Spleen (tissue), 11 donors: ENCODE measurements at regions not wholly inside any gene's neighbourhood (a gene's known extent, or its start where the extent isn't known, plus 50 kb on each side); places are given as distances from the start of the nearest gene placed in this dataset.
"Not testable (repeated sequence)": the region's sequence is repeated elsewhere in the genome, so short reads cannot be mapped to it uniquely, and the experiment has no call there.

Source experiments
- DNase-seq: peaks from one replicate; pipeline ENCODE4 v3.0.0-alpha.2; 2020
- H3K27ac ChIP-seq, 8 donors: fragments of 200-600 bp; sonication (generic) in 7 of 8; 1 replicate in 4 of 8; 2 replicates in 4 of 8; pipeline versions ENCODE4 v1.5.0 to v1.8.0; 2016 to 2021; ENCODE audit warnings: inconsistent platforms in 4 of 8, mild to moderate bottlenecking in 4 of 8, moderate library complexity in 1 of 8
- H3K27me3 ChIP-seq, 7 donors: fragments of 200-600 bp; sonication (generic) in 6 of 7; replicated peaks in 1 of 7; 1 replicate in 4 of 7; 2 replicates in 3 of 7; pipeline versions ENCODE4 v1.5.0 to v1.8.0; 2016 to 2021; ENCODE audit warnings: inconsistent platforms in 3 of 7, mild to moderate bottlenecking in 1 of 7
- H3K36me3 ChIP-seq, 6 donors: fragments of 200-600 bp; sonication (generic) in 5 of 6; 1 replicate in 4 of 6; 2 replicates in 2 of 6; pipeline versions ENCODE4 v1.5.0 to v1.8.0; 2016 to 2021; ENCODE audit warnings: inconsistent platforms in 2 of 6
- H3K4me1 ChIP-seq, 6 donors: fragments of 200-600 bp; sonication (generic) in 5 of 6; 1 replicate in 3 of 6; 2 replicates in 3 of 6; pipeline versions ENCODE4 v1.5.0 to v1.8.0; 2016 to 2021; ENCODE audit warnings: inconsistent platforms in 3 of 6
- H3K4me3 ChIP-seq, 8 donors: fragments of 200-600 bp; sonication (generic) in 7 of 8; 1 replicate in 4 of 8; 2 replicates in 4 of 8; pipeline versions ENCODE4 v1.5.0 to v1.8.0; 2016 to 2021; ENCODE audit warnings: inconsistent platforms in 4 of 8, mild to moderate bottlenecking in 4 of 8, moderate library complexity in 2 of 8
- H3K9me3 ChIP-seq, 8 donors: fragments of 200-600 bp; sonication (generic) in 7 of 8; 1 replicate in 4 of 8; 2 replicates in 4 of 8; pipeline versions ENCODE4 v1.5.0 to v1.8.0; 2016 to 2021; ENCODE audit warnings: inconsistent platforms in 4 of 8
- POLR2A ChIP-seq, 3 donors: fragments of 450-650 bp; IDR thresholded peaks; one replicate each; pipeline ENCODE4 v1.5.1; 2017; ENCODE audit warnings: antibody characterized with exemption in 3 of 3, mild to moderate bottlenecking in 1 of 3
- POLR2AphosphoS5 ChIP-seq, 3 donors: sonication (generic); formaldehyde crosslinking; IDR thresholded peaks; one replicate each; pipeline ENCODE4 v1.5.1; 2017; ENCODE audit warnings: antibody characterized with exemption in 3 of 3
- WGBS, 5 donors: extraction: QIAGEN DNeasy Blood & Tissue Kit in 3 of 5; methylation state at CpG; one replicate each; pipeline versions ENCODE4 v1.1.5 to v1.1.7; 2013 to 2018; 5-methylcytosine and 5-hydroxymethylcytosine counted together
- intact Hi-C: fragments of 100-400 bp; cut with DNase I; formaldehyde crosslinking; loops from one replicate; pipeline ENCODE4 v1.15.0; 2023; ENCODE audit warnings: low total_unique reads
- TF ChIP-seq, protein P1 (sequence below), 11 experiments: fragments of 200-600 bp in 7 of 11; fragments of 450-650 bp in 4 of 11; sonication (generic) in 4 of 11; IDR thresholded peaks in 8 of 11; conservative IDR thresholded peaks in 3 of 11; 1 replicate in 7 of 11; 2 replicates in 4 of 11; pipeline versions ENCODE4 v1.4.0 to v1.8.0; 2016 to 2021; ENCODE audit warnings: antibody characterized with exemption in 11 of 11, inconsistent platforms in 4 of 11, mild to moderate bottlenecking in 1 of 11
- donor health status: healthy with polysubstance abuse.
- donor health status: DM: no; HTN: no; CAD: no; lungs with moderate emphysema.
- donor health status: DM: no; HTN: no; CAD: no.
- donor health status: Bipolar disorder and iron deficiency.
- donor health status: healthy.
- donor health status: DM: no; HTN: no; CAD: no.
- donor health status: DM: yes; HTN: yes; CAD: no.

DNA sequence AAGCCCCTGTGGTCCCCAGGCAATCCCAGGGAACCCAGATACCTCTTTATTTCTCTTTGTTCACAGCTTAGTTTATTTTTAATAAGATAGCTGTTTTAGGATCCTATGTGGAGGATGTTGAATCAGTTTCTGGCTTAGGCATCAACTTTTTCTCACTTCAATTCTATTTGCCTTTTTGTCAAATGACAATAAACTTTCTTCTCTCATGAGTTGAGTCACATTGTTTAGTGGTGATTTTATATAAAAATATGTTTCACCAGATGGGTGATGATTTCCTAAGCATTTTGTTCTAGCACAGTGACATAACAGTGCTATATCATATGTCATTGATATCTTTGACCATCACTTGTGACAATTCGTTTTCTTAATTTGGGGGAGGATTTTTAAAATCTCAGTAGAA is 198.1 kb upstream of the PUDP start:
- TF ChIP-seq POLR2A (IDR thresholded peaks at IDR 0.05) (no peak), POLR2AphosphoS5 (IDR thresholded peaks at IDR 0.05) (no peak)
- TF ChIP-seq, protein P1, sequence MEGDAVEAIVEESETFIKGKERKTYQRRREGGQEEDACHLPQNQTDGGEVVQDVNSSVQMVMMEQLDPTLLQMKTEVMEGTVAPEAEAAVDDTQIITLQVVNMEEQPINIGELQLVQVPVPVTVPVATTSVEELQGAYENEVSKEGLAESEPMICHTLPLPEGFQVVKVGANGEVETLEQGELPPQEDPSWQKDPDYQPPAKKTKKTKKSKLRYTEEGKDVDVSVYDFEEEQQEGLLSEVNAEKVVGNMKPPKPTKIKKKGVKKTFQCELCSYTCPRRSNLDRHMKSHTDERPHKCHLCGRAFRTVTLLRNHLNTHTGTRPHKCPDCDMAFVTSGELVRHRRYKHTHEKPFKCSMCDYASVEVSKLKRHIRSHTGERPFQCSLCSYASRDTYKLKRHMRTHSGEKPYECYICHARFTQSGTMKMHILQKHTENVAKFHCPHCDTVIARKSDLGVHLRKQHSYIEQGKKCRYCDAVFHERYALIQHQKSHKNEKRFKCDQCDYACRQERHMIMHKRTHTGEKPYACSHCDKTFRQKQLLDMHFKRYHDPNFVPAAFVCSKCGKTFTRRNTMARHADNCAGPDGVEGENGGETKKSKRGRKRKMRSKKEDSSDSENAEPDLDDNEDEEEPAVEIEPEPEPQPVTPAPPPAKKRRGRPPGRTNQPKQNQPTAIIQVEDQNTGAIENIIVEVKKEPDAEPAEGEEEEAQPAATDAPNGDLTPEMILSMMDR (IDR thresholded peaks at IDR 0.05 in 8 of 11, conservative IDR thresholded peaks at IDR 0.05 in 3 of 11): no peak
- H3K4me1 ChIP-seq: no peaks in the 10 kb centered on the region
- DNase-seq: no peak
- intact Hi-C loops: no loop called here
- peaks cover 0 to 14% (median 0%) of the 10 kb centered on the region in 6 donors for H3K36me3 ChIP-seq
- WGBS, 5 donors: 58 to 93% (median 83%) methylated on average over 1 of the region's 1 CpG
- no peaks in the 10 kb centered on the region for H3K9me3 ChIP-seq
- no peak overlapping the region for H3K27ac ChIP-seq
- no peaks in the 10 kb centered on the region for H3K27me3 ChIP-seq
- no peak overlapping the region for H3K4me3 ChIP-seq

DNA sequence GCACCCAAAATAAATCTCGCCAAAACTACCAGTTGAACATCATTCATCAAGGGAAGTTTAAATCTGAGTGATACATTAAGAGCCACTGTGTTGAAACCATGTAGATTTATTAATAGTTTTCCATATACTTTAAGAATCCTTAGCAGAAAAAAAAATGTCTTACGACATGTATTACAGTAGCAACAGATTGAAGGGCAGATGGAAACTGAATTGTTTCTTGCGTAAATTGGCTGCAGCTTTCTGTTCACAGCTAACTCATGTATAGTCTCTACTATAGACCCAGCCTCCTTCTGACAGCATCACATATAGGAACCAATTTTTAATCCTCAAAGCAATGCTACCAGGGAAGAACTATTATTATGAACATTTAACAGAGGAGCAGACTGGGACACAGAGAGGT is 195.2 kb upstream of the PUDP start:
- TF ChIP-seq, protein P1 (IDR thresholded peaks at IDR 0.05 in 8 of 11, conservative IDR thresholded peaks at IDR 0.05 in 3 of 11): no peak
- TF ChIP-seq POLR2AphosphoS5 (IDR thresholded peaks at IDR 0.05) (no peak), POLR2A (IDR thresholded peaks at IDR 0.05) (no peak)
- 93 to 98% (median 95%) methylated on average over 3 of the region's 3 CpGs for WGBS, 5 donors
- peaks cover 0 to 6% (median 0%) of the 10 kb centered on the region in 6 donors for H3K36me3 ChIP-seq
- intact Hi-C loops: no loop called here
- H3K4me1 ChIP-seq: no peaks in the 10 kb centered on the region
- no peak for DNase-seq
- H3K27ac ChIP-seq: no peak overlapping the region
- no peaks in the 10 kb centered on the region for H3K9me3 ChIP-seq
- no peaks in the 10 kb centered on the region for H3K27me3 ChIP-seq
- H3K4me3 ChIP-seq: no peak overlapping the region

DNA sequence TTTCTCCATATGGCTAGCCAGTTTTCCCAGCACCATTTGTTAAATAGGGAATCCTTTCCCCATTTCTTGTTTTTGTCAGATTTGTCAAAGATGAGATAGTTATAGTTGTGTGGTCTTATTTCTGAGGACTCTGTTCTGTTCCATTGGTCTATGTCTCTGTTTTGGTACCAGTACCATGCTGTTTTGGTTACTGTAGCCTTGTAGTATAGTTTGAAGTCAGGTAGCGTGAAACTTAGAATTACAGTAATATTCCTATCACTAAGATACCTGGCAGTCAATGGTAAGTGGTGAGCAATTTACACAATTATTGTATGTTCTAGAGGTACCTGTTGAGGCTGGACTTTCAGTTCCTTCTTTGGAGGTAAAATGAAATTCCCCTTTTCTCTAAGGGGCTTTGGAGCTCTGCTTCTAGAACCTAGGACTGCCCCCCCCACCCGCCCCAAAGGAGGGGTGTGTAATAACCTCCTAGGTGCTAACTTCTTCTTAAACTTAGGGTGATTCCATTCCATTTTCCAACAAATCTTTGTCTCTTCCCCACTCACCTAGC is 187.9 kb upstream of the PUDP start:
- H3K27ac ChIP-seq, intact Hi-C loops, H3K4me1 ChIP-seq, H3K27me3 ChIP-seq, DNase-seq, H3K4me3 ChIP-seq: not testable (repeated sequence)
- 90 to 100% (median 95%) methylated on average over 1 to 2 of the region's 2 CpGs for WGBS, 5 donors
- peaks cover 0 to 13% (median 0%) of the 10 kb centered on the region in 8 donors for H3K9me3 ChIP-seq
- peaks cover 0 to 18% (median 0%) of the 10 kb centered on the region in 6 donors for H3K36me3 ChIP-seq

DNA sequence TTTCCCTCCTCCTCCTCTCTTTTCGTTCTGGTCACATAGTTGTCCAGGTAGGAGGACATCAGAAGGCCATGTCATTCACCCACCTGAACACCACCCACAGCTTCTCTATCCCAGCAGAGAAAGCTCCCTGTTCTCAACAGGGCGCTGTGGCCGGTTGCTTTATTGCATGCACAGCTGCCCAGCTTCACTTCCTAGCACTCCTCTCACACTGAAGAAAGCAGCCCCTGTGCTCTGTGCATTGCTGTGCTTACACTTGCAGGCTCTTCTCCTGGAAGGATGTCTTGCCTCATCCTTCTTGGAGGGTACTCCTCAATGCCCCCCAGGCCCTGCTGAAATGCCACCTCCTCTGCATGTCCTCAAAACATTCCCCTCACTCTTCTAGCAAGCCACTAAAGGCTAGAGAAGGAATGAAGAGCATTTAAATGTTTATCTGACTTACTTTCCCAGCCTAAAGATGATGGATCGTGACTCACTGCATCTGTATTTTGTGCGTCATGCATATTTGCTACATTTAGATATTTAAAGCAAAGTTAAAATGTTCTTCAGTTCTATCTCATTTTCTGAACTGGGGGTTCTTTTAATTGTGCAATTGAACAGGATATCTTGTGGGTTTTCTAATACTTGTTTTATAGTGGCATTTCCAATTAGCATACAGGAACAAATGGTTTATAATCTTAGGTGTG is 186.4 kb upstream of the PUDP start:
- H3K27ac ChIP-seq: no peak overlapping the region
- H3K27me3 ChIP-seq: no peaks in the 10 kb centered on the region
- WGBS, 5 donors: 89 to 95% (median 92%) methylated on average over 5 of the region's 5 CpGs
- H3K9me3 ChIP-seq: peaks cover 0 to 13% (median 0%) of the 10 kb centered on the region in 8 donors
- no peaks in the 10 kb centered on the region for H3K4me1 ChIP-seq
- DNase-seq: no peak
- TF ChIP-seq POLR2A (IDR thresholded peaks at IDR 0.05): no peak
- TF ChIP-seq, protein P1 (IDR thresholded peaks at IDR 0.05 in 8 of 11, conservative IDR thresholded peaks at IDR 0.05 in 3 of 11): no peak
- TF ChIP-seq POLR2AphosphoS5 (IDR thresholded peaks at IDR 0.05): no peak
- intact Hi-C loops: no loop called here
- H3K4me3 ChIP-seq: no peak overlapping the region
- H3K36me3 ChIP-seq: peaks cover 0 to 14% (median 0%) of the 10 kb centered on the region in 6 donors
